Thyroid gland (tissue), 4 donors: ENCODE measurements at regions not wholly inside any gene's neighbourhood (a gene's known extent, or its start where the extent isn't known, plus 50 kb on each side); places are given as distances from the start of the nearest gene placed in this dataset.

Experiments
- CTCF ChIP-seq, 6 experiments: fragments of 200-600 bp in 3 of 6; fragments of 450-650 bp in 3 of 6; sonication (generic) in 3 of 6; IDR thresholded peaks; one replicate each; pipeline ENCODE4 v1.5.1; 2016 to 2019; ENCODE audit warnings: antibody characterized with exemption in 6 of 6, mild to moderate bottlenecking in 2 of 6, inconsistent platforms in 1 of 6, moderate library complexity in 1 of 6
- POLR2A ChIP-seq, 2 donors: fragments of 450-650 bp; IDR thresholded peaks; one replicate each; pipeline ENCODE4 v1.6.1; 2017; ENCODE audit warnings: antibody characterized with exemption in 2 of 2, mild to moderate bottlenecking in 2 of 2, moderate library complexity in 1 of 2

DNA sequence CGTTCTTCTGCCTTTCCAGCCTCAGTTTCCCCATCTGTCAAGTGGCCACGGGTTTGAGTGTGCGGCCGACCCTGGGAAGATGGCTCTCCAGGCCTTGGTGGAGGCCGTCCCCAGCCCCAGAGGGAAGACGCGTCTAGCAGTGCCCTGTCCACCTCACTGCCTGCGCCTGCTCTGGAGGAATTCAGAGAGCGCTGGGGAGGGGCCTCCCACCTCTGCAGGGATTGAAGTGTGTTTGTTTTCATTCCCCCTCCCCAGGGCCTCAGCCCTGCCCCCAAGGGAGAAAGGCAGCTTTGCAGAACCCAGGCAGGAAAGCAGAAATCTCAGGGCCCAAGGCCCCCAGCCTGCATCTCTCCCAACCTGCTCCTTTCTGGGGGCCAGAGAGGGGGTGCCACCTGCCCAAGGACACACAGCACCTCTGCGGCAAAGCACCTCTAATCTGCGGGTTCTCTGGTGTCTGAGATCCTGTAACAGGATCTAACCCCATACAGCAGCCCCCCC lies 91.0 kb downstream of the MICALL2 start:
- TF ChIP-seq CTCF (IDR thresholded peaks at IDR 0.05) (no peak), POLR2A (IDR thresholded peaks at IDR 0.05) (no peak)
